ENCODE measurements at regions not wholly inside any gene's neighbourhood (a gene's known extent, or its start where the extent isn't known, plus 50 kb on each side); places are given as distances from the start of the nearest gene placed in this dataset.
"Not testable (repeated sequence)": the region's sequence is repeated elsewhere in the genome, so short reads cannot be mapped to it uniquely, and the experiment has no call there.

DNA sequence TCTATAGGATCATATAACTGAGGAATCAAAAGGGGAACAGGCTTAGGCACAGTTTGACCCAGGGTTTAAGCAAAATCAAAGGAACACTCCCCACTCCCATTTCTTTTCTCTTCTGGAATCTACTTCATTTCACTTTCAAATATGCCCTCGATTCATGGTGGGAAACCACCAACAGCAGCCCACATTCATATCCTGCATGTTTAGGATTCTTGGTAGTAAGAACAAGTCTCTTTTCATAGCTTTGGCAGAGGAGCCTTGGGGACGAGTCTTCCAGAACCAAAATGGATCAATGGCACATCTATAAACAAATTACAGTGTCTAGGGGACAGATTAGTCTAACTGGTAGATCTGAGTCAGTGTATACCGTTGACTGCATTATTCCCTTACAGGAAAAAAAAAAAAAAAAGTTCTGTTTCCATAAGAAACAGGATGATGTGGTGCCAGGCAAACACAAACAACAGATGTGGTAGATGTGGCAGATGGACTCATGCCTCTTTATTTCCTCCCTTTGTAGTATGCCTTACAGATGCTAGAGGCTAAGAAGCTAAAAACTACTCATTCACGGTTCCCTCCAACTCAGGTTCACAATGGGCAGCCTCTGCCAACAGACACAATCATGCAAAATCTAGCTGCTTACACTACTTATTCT, 578.3 kb upstream of the ADAMTS9 start:
- Histone ChIP-seq H3K36me3 (no peaks in the 10 kb centered on the region), H3K4me1 (no peaks in the 10 kb centered on the region), H3K4me3 (no peak overlapping the region), H3K9me3 (peaks cover 0 to 2% of the 10 kb centered on the region in 2 donors), H3K27me3 (no peaks in the 10 kb centered on the region), H3K27ac (no peak overlapping the region)
- TF ChIP-seq, protein P1, sequence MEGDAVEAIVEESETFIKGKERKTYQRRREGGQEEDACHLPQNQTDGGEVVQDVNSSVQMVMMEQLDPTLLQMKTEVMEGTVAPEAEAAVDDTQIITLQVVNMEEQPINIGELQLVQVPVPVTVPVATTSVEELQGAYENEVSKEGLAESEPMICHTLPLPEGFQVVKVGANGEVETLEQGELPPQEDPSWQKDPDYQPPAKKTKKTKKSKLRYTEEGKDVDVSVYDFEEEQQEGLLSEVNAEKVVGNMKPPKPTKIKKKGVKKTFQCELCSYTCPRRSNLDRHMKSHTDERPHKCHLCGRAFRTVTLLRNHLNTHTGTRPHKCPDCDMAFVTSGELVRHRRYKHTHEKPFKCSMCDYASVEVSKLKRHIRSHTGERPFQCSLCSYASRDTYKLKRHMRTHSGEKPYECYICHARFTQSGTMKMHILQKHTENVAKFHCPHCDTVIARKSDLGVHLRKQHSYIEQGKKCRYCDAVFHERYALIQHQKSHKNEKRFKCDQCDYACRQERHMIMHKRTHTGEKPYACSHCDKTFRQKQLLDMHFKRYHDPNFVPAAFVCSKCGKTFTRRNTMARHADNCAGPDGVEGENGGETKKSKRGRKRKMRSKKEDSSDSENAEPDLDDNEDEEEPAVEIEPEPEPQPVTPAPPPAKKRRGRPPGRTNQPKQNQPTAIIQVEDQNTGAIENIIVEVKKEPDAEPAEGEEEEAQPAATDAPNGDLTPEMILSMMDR (IDR thresholded peaks at IDR 0.05), result no peak
- intact Hi-C loops (cut with DNase I), result no loop called here
- ATAC-seq (no peak), DNase-seq (no peak)

DNA sequence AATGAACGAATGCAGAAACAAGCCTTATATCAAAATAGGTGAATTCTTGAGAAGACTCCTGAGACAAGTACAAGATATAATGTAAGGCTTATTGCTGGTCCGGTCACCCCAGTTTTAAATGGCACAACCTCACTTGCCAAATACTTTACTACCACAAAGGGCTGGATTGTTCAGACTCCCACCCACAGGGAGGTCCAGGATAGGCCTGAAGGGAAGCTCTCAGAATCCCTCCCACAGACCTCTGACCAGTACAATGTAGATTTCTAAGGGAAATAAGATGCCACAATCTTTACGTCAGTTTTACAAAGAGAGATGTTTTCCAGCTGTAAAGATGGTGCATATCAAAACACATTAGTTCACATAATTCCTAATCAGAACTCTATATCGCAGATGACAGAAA, 577.7 kb upstream of the ADAMTS9 start:
- no peak for ATAC-seq
- H3K27ac ChIP-seq, result no peak overlapping the region

DNA sequence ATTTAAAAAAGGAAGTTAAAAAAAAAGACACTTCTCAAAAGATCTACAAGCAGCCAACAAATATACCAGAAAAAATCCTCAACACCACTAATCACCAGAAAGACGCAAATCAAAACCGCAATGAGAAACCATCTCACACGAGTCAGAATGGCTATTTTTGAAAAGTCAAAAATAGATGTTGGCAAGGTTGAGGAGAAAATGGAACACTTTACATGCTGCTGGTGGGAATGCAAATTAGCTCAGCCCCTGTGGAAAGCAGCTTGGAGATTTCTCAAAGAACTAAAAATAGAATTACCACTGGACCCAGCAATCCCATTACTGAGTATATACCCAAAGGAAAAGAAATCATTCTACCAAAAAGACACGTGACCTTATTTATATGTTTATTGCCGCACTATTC, 574.7 kb upstream of the ADAMTS9 start:
- Histone ChIP-seq H3K27ac (no peak overlapping the region), H3K36me3 (no peaks in the 10 kb centered on the region), H3K4me3 (no peak overlapping the region), H3K9me3 (no peaks in the 10 kb centered on the region), H3K27me3 (no peaks in the 10 kb centered on the region), H3K4me1 (no peaks in the 10 kb centered on the region)
- intact Hi-C loops (cut with DNase I), result no loop called here
- TF ChIP-seq, protein P1 (IDR thresholded peaks at IDR 0.05), result no peak
- ATAC-seq (no peak), DNase-seq (no peak)

More for the DNA sequence above, 577.7 kb upstream of the ADAMTS9 start:
- no peak for DNase-seq
- intact Hi-C loops (cut with DNase I), result no loop called here
- TF ChIP-seq, protein P1 (IDR thresholded peaks at IDR 0.05), result no peak
- Histone ChIP-seq H3K9me3 (peaks cover 0 to 2% of the 10 kb centered on the region in 2 donors), H3K36me3 (no peaks in the 10 kb centered on the region), H3K4me3 (no peak overlapping the region), H3K4me1 (no peaks in the 10 kb centered on the region), H3K27me3 (no peaks in the 10 kb centered on the region)

DNA sequence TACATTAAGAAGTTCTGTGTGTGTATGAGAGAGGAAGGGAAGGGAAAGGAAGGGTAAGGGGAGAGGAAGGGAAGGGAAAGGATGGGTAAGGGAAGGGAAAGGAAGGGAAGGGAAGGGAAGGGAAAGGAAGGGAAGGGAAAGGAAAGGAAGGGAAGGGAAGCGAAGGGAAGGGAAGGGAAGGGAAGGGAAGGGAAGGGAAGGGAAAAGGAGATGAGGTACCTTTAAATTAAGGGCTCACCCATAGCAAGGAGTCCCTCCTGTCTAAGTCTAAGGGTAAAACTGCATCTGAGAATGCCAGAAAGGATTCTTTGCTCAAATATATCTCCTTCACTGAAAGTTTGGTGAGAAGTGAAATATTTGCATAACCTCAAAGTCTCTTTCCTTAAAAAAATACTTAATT, 572.1 kb upstream of the ADAMTS9 start:
- Histone ChIP-seq H3K27ac (no peak overlapping the region), H3K36me3 (no peaks in the 10 kb centered on the region), H3K27me3 (no peaks in the 10 kb centered on the region), H3K4me3 (no peak overlapping the region), H3K4me1 (no peaks in the 10 kb centered on the region), H3K9me3 (no peaks in the 10 kb centered on the region)
- TF ChIP-seq, protein P1 (IDR thresholded peaks at IDR 0.05), result no peak
- ATAC-seq (no peak), DNase-seq (no peak)
- intact Hi-C loops (cut with DNase I), result no loop called here

DNA sequence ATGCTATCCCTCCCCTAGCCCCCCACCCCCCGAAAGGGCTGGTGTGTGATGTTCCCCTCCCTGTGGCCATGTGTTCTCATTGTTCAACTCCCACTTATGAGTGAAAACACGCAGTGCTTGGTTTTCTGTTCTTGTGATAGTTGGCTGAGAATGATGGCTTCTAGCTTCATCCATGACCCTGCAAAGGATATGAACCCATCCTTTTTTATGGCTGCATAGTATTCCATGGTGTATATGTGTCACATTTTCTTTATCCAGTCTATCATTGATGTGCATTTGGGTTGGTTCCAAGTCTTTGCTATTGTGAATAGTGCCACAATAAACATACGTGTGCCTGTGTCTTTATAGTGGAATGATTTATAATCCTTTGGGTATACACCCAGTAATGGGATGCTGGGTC, 565.1 kb upstream of the ADAMTS9 start:
- DNase-seq; H3K27me3 ChIP-seq; H3K36me3 ChIP-seq; H3K4me3 ChIP-seq; ATAC-seq; H3K27ac ChIP-seq; intact Hi-C loops (cut with DNase I); H3K9me3 ChIP-seq; H3K4me1 ChIP-seq: not testable (repeated sequence)

DNA sequence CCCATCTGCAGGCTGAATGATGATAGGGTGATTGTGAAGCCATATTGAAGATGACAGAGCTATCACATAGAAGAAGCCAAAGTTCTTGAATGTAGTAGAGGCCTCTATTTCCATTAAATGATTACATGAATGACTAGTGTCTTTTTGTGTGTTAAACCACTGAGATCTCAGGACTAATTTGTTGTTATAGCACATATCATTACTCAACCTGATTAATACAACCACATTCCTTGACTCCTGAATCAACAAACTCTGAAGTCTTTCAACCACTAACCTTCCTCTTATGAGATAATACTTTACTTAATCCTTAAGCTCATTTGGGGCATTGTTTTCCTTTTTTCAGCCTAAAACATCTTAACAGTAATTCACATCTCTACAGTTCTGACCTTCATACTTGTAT, 564.5 kb upstream of the ADAMTS9 start:
- Histone ChIP-seq H3K9me3 (peaks cover 0 to 6% of the 10 kb centered on the region in 2 donors), H3K27ac (no peak overlapping the region), H3K4me1 (no peaks in the 10 kb centered on the region), H3K36me3 (no peaks in the 10 kb centered on the region), H3K4me3 (no peak overlapping the region), H3K27me3 (no peaks in the 10 kb centered on the region)
- TF ChIP-seq, protein P1 (IDR thresholded peaks at IDR 0.05), result no peak
- intact Hi-C loops (cut with DNase I), result no loop called here
- no peak for DNase-seq
- ATAC-seq, result no peak
